K562 (cell line): ENCODE measurements at regions not wholly inside any gene's neighbourhood (a gene's known extent, or its start where the extent isn't known, plus 50 kb on each side); places are given as distances from the start of the nearest gene placed in this dataset.
A peak's percentile ranks its signal among the peaks of the same experiment; 100 is the strongest.

ENCODE experiments used
- ATAC-seq: fragments of 200-7000 bp; cut with Tn5 transposase; 3 replicates; pipeline ENCODE4 v1.9.1; 2020; ENCODE audit warnings: moderate library complexity
- BruUV-seq: library from RNA; stranded (reverse); fragments of 400-500 nt; replicated peaks from 2 replicates; lab custom pipeline; 2021; lab: Mats Ljungman, UMichigan
- CTCF ChIA-PET: fragments of 300-600 bp; formaldehyde crosslinking; extraction: SDS; loops from one replicate; lab custom pipeline; 2021; ENCODE audit warnings: low intra/inter-chr PET ratio; lab: Yijun Ruan, JAX
- POLR2A ChIA-PET: fragments of 300-600, 350-650 bp; sonication (Branson Sonifier 250); formaldehyde crosslinking; extraction: SDS; loops from one replicate; lab custom pipeline; 2021; ENCODE audit warnings: antibody characterized with exemption, inconsistent platforms; lab: Yijun Ruan, JAX
- DNase-seq, 4 experiments: peaks; one replicate each; pipeline versions ENCODE4 v3.0.0 to v3.0.0-alpha.2; 2011 to 2018; ENCODE audit warnings: low spot score in 3 of 4, mixed read lengths in 3 of 4; ENCODE audit errors: extremely low read depth in 1 of 4
- FAIRE-seq: peaks from 2 replicates; lab custom pipeline; 2011; peaks lifted over from hg19 to GRCh38; lab: Jason Lieb, UNC
- H2AFZ ChIP-seq: 2 replicates; pipeline ENCODE4 v1.6.0; 2011; ENCODE audit warnings: low read depth, low read length, control low read depth, inconsistent platforms
- H3K27ac ChIP-seq: fragments of 200-600 bp; 3 replicates; pipeline ENCODE4 v1.8.0; 2011; ENCODE audit warnings: low read depth, mild to moderate bottlenecking, control low read depth, inconsistent platforms, low read length, moderate library complexity, mixed read lengths; ENCODE audit errors: extremely low read depth
- H3K27me3 ChIP-seq, 2 experiments: fragments of 300-600 bp in 1 of 2; 2 replicates in 1 of 2; 3 replicates in 1 of 2; pipeline versions ENCODE4 v1.6.0 to v1.8.0; 2011; ENCODE audit warnings: inconsistent platforms in 2 of 2, low read length in 2 of 2, mild to moderate bottlenecking in 1 of 2, mixed read lengths in 1 of 2, moderate library complexity in 1 of 2; ENCODE audit not compliant: control insufficient read depth in 2 of 2, insufficient read depth in 2 of 2
- H3K36me3 ChIP-seq: fragments of 300-600 bp; 3 replicates; pipeline ENCODE4 v1.8.0; 2011; ENCODE audit warnings: mild to moderate bottlenecking, low read length, inconsistent platforms; ENCODE audit not compliant: control insufficient read depth, insufficient read depth
- H3K4me1 ChIP-seq, 2 experiments: fragments of 200-600 bp in 1 of 2; replicated peaks in 1 of 2; 2 replicates in 1 of 2; 3 replicates in 1 of 2; pipeline versions ENCODE4 v1.5.1 to v1.8.0; 2011; ENCODE audit warnings: inconsistent platforms in 2 of 2, low read length in 2 of 2, mild to moderate bottlenecking in 1 of 2, mixed read lengths in 1 of 2, moderate library complexity in 1 of 2; ENCODE audit not compliant: control insufficient read depth in 2 of 2, insufficient read depth in 2 of 2
- H3K4me2 ChIP-seq: 2 replicates; pipeline ENCODE4 v1.6.1; 2011; ENCODE audit warnings: low read length, control low read depth, inconsistent platforms, mixed read lengths; ENCODE audit not compliant: insufficient read depth
- H3K4me3 ChIP-seq: fragments of 200-600 bp; sonication (generic), shearing (Covaris generic); 2 replicates; pipeline ENCODE4 v1.5.1; 2016; ENCODE audit warnings: control low read depth, inconsistent platforms
- H3K79me2 ChIP-seq: fragments of 200-600 bp; 3 replicates; pipeline ENCODE4 v1.8.0; 2011; ENCODE audit warnings: low read length, inconsistent platforms; ENCODE audit not compliant: control insufficient read depth, insufficient read depth
- H3K9ac ChIP-seq, 2 experiments: 2 replicates each; pipeline versions ENCODE4 v1.6.0 to v1.6.1; 2011; ENCODE audit warnings: low read depth in 2 of 2, low read length in 2 of 2, control low read depth in 1 of 2, inconsistent platforms in 1 of 2, mild to moderate bottlenecking in 1 of 2, mixed read lengths in 1 of 2; ENCODE audit not compliant: insufficient read depth in 1 of 2
- H3K9me1 ChIP-seq: one replicate; pipeline ENCODE4 v1.6.0; 2011; ENCODE audit warnings: inconsistent platforms, mild to moderate bottlenecking, low read length, moderate library complexity; ENCODE audit not compliant: control insufficient read depth, insufficient read depth
- H3K9me3 ChIP-seq: replicated peaks from 2 replicates; pipeline ENCODE4 v1.5.1; 2011; ENCODE audit warnings: low read depth, low read length, inconsistent platforms; ENCODE audit not compliant: control insufficient read depth, insufficient read depth
- H4K20me1 ChIP-seq: replicated peaks from 2 replicates; pipeline ENCODE4 v1.6.1; 2011; ENCODE audit warnings: low read length, inconsistent platforms, mixed read lengths; ENCODE audit not compliant: control insufficient read depth, insufficient read depth
- CBFA2T2 ChIP-seq: fragments of 450-650 bp; conservative IDR thresholded peaks from 2 replicates; pipeline ENCODE4 v1.6.1; 2017; ENCODE audit warnings: mild to moderate bottlenecking
- CBFB ChIP-seq: sonication (generic); formaldehyde crosslinking; IDR thresholded peaks from 2 replicates; pipeline ENCODE4 v1.4.0; 2020; ENCODE audit warnings: mild to moderate bottlenecking, missing genetic modification reagents
- CHD4 ChIP-seq: fragments of 200-600 bp; sonication (generic); IDR thresholded peaks from 3 replicates; pipeline ENCODE4 v1.6.1; 2012; ENCODE audit warnings: low read depth, mild to moderate bottlenecking, mixed read lengths, low read length, inconsistent platforms; ENCODE audit not compliant: insufficient read depth, insufficient replicate concordance, poor library complexity, severe bottlenecking
- EZH2 ChIP-seq: IDR thresholded peaks from 2 replicates; pipeline ENCODE4 v1.6.1; 2012; ENCODE audit warnings: low read depth, mild to moderate bottlenecking, inconsistent platforms, low read length, borderline replicate concordance
- GTF2A2 ChIP-seq: IDR thresholded peaks from 2 replicates; pipeline ENCODE4 v1.6.1; 2016; ENCODE audit warnings: mild to moderate bottlenecking, missing genetic modification characterization, missing compliant biosample characterization
- PHF20 ChIP-seq: fragments of 450-650 bp; IDR thresholded peaks from 2 replicates; pipeline ENCODE4 v1.6.1; 2018; ENCODE audit not compliant: partially characterized antibody
- SMARCA4 ChIP-seq: fragments of 450-650 bp; IDR thresholded peaks from 2 replicates; pipeline ENCODE4 v1.6.1; 2016
- YY1 ChIP-seq, 3 experiments: IDR thresholded peaks; 2 replicates each; pipeline ENCODE4 v1.6.1; 2011; ENCODE audit warnings: low read length in 2 of 3, mild to moderate bottlenecking in 2 of 3, moderate library complexity in 2 of 3, borderline replicate concordance in 1 of 3, control low read depth in 1 of 3, low read depth in 1 of 3; ENCODE audit not compliant: insufficient read depth in 3 of 3, insufficient replicate concordance in 2 of 3, control insufficient read depth in 1 of 3, insufficient read length in 1 of 3; ENCODE audit errors: extremely low read depth in 1 of 3
- ZBTB40 ChIP-seq, 2 experiments: fragments of 450-650 bp in 1 of 2; sonication (generic) in 1 of 2; formaldehyde crosslinking in 1 of 2; IDR thresholded peaks; 2 replicates each; pipeline versions ENCODE4 v1.7.1 to v1.9.0; 2016 to 2022; ENCODE audit warnings: inconsistent platforms in 1 of 2, mild to moderate bottlenecking in 1 of 2, missing genetic modification reagents in 1 of 2
- ZKSCAN3 ChIP-seq: fragments of 250-450 bp; sonication (Bioruptor Pico); IDR thresholded peaks from 2 replicates; pipeline ENCODE4 v1.4.0; 2020
- ZNF146 ChIP-seq: IDR thresholded peaks from one replicate; pipeline ENCODE4 v1.6.1; 2018; ENCODE audit warnings: missing compliant biosample characterization; ENCODE audit not compliant: unreplicated experiment
- ZNF165 ChIP-seq: fragments of 250-450 bp; sonication (Bioruptor Pico); IDR thresholded peaks from 2 replicates; pipeline ENCODE4 v1.4.0; 2020; ENCODE audit warnings: borderline replicate concordance
- ZNF75A ChIP-seq: fragments of 450-650 bp; formaldehyde crosslinking; IDR thresholded peaks from 2 replicates; pipeline ENCODE4 v1.4.0; 2020; ENCODE audit warnings: mild to moderate bottlenecking
- WGBS: fragments of 100-300 bp; shearing (Covaris generic); methylation state at CpG from one replicate; pipeline ENCODE4 v1.1.6; 2016; ENCODE audit warnings: low coverage, mixed read lengths; ENCODE audit not compliant: insufficient coverage; ENCODE audit errors: missing lambda C conversion rate; 5-methylcytosine and 5-hydroxymethylcytosine counted together
- in situ Hi-C: fragments of 300-500 bp; cut with MboI; formaldehyde crosslinking; loops from 4 replicates; pipeline ENCODE4 v1.15.0; 2018; ENCODE audit warnings: inconsistent platforms, mixed read lengths
- intact Hi-C: fragments of 100-400 bp; cut with micrococcal nuclease; formaldehyde crosslinking; loops from 2 replicates; pipeline ENCODE4 v1.14.2; 2022

- H2AFZ ChIP-seq = peak overlapping the region; percentile 7; the same call in 1 of the 2 replicates
- H3K4me1 ChIP-seq = peaks cover 5 to 6% of the 10 kb centered on the region in 2 experiments; a peak in 2 of 5 replicates
- ChIA-PET CTCF (interaction anchor here (0.6 kb wide), 1 partner anchor 52 kb away, joined by 3 read pairs; no protein-coding TSS in a partner anchor), POLR2A (interaction anchor here (0.8 to 1.2 kb wide), 2 partner anchors 10 to 71 kb away, joined by 3 read pairs; no protein-coding TSS in a partner anchor)
- H3K36me3 ChIP-seq = no peaks in the 10 kb centered on the region
- no TSS peak for BruUV-seq
- H3K9me3 ChIP-seq = no peaks in the 10 kb centered on the region
- H3K27me3 ChIP-seq = no peaks in the 10 kb centered on the region
- intact Hi-C loops (no loop called here), in situ Hi-C loops (no loop called here)
- ATAC-seq (no peak), FAIRE-seq (no peak), DNase-seq (no peak)
- no peaks in the 10 kb centered on the region for H3K9me1 ChIP-seq
- no peak overlapping the region for H3K4me3 ChIP-seq
- H4K20me1 ChIP-seq = no peaks in the 10 kb centered on the region
- no peaks in the 10 kb centered on the region for H3K79me2 ChIP-seq
- H3K4me2 ChIP-seq = no peak overlapping the region
- no peak overlapping the region for H3K9ac ChIP-seq
- no peak overlapping the region for H3K27ac ChIP-seq
- WGBS = 71% methylated on average over 14 of the region's 14 CpGs
- TF ChIP-seq ZBTB40 (IDR thresholded peaks at IDR 0.05) (no peak), ZBTB40 (CRISPR knock-in tag; IDR thresholded peaks at IDR 0.05) (no peak), ZKSCAN3 (CRISPR knock-in tag) (no peak), GTF2A2 (no peak), CBFB (CRISPR knock-in tag) (no peak), ZNF146 (CRISPR knock-in tag) (no peak), ZNF165 (CRISPR knock-in tag) (no peak), SMARCA4 (no peak), CBFA2T2 (no peak), EZH2 (no peak), PHF20 (no peak), YY1 (IDR thresholded peaks at IDR 0.05; ENCODE audit: borderline replicate concordance in 1 of 3, control insufficient read depth in 1 of 3, extremely low read depth in 1 of 3, insufficient read depth in 3 of 3, insufficient read length in 1 of 3, insufficient replicate concordance in 2 of 3, low read depth in 1 of 3, low read length in 2 of 3) (no peak), CHD4 (no peak), ZNF75A (CRISPR knock-in tag) (no peak)
These were observed 57.0 kb upstream of the TARBP1 start for GRCh38 chr1:234535763-234536515.
